NCI-H2196 (cell line): ENCODE measurements at regions not wholly inside any gene's neighbourhood (a gene's known extent, or its start where the extent isn't known, plus 50 kb on each side); places are given as distances from the start of the nearest gene placed in this dataset.
A peak's percentile ranks its signal among the peaks of the same experiment; 100 is the strongest.

Experiments
- DNase-seq: peaks from one replicate; lab custom pipeline; 2025; ENCODE audit not compliant: unreplicated experiment; lab: John Stamatoyannopoulos, UW

- DNase-seq, result no peak
These were observed 363.7 kb downstream of the BMPER start for GRCh38 chr7:34269084-34269483.

- DNase-seq, result no peak
These were observed 370.3 kb downstream of the BMPER start for GRCh38 chr7:34275624-34276023.

GRCh38 chr7:34277016-34277802, 371.9 kb downstream of the BMPER start:
- no peak for DNase-seq

- DNase-seq, result no peak
These were observed 372.5 kb downstream of the BMPER start for GRCh38 chr7:34277803-34278199.

GRCh38 chr7:34281260-34281659, 375.9 kb downstream of the BMPER start:
- DNase-seq, result no peak

- no peak for DNase-seq
These were observed 375.7 kb upstream of the NPSR1 start for GRCh38 chr7:34282271-34282670.

- DNase-seq, result no peak
These were observed 361.4 kb upstream of the NPSR1 start for GRCh38 chr7:34296663-34297062.

GRCh38 chr7:34298492-34299013, 359.5 kb upstream of the NPSR1 start:
- no peak for DNase-seq

GRCh38 chr7:34299066-34299465, 359.0 kb upstream of the NPSR1 start:
- no peak for DNase-seq

GRCh38 chr7:34307540-34307939, 350.5 kb upstream of the NPSR1 start:
- DNase-seq, result no peak

- DNase-seq, result no peak
These were observed 349.4 kb upstream of the NPSR1 start for GRCh38 chr7:34308595-34308994.

GRCh38 chr7:34309116-34309515, 348.9 kb upstream of the NPSR1 start:
- no peak for DNase-seq

- no peak for DNase-seq
These were observed 348.4 kb upstream of the NPSR1 start for GRCh38 chr7:34309584-34309983.

GRCh38 chr7:34311591-34311990, 346.4 kb upstream of the NPSR1 start:
- DNase-seq, result no peak

- DNase-seq, result no peak
These were observed 345.4 kb upstream of the NPSR1 start for GRCh38 chr7:34312624-34313023.

- DNase-seq, result no peak
These were observed 344.7 kb upstream of the NPSR1 start for GRCh38 chr7:34313289-34313688.

GRCh38 chr7:34315032-34315431, 343.0 kb upstream of the NPSR1 start:
- no peak for DNase-seq

- no peak for DNase-seq
These were observed 341.0 kb upstream of the NPSR1 start for GRCh38 chr7:34317039-34317438.

GRCh38 chr7:34320412-34320811, 337.6 kb upstream of the NPSR1 start:
- DNase-seq, result no peak

- DNase-seq, result peak; percentile 70
These were observed 336.9 kb upstream of the NPSR1 start for GRCh38 chr7:34320926-34321661.

- no peak for DNase-seq
These were observed 335.2 kb upstream of the NPSR1 start for GRCh38 chr7:34322841-34323240.

GRCh38 chr7:34327681-34328080, 330.3 kb upstream of the NPSR1 start:
- no peak for DNase-seq
